T-cell (primary cell): ENCODE measurements at regions not wholly inside any gene's neighbourhood (a gene's known extent, or its start where the extent isn't known, plus 50 kb on each side); places are given as distances from the start of the nearest gene placed in this dataset.

ENCODE experiments used
- ATAC-seq, 4 experiments: fragments of 200-7000 bp in 3 of 4; fragments of 150-1000 bp in 1 of 4; cut with Tn5 transposase; replicated peaks in 1 of 4; 1 replicate in 3 of 4; 2 replicates in 1 of 4; pipeline ENCODE4 v1.10.0; 2021; ENCODE audit warnings: moderate library complexity in 3 of 4, mild to moderate bottlenecking in 2 of 4, moderate number of reproducible peaks in 1 of 4
- CTCF ChIA-PET, 2 donors: fragments of 300-600 bp; sonication (Branson Sonifier 250); formaldehyde crosslinking; loops; one replicate each; lab custom pipeline; 2022; ENCODE audit warnings: antibody characterized with exemption in 2 of 2; lab: Charles Lee
- POLR2A ChIA-PET, 2 donors: fragments of 300-600 bp; sonication (Branson Sonifier 250); formaldehyde crosslinking; loops; one replicate each; lab custom pipeline; 2022; ENCODE audit warnings: antibody characterized with exemption in 2 of 2; lab: Charles Lee
- DNase-seq, 35 experiments: peaks; one replicate each; pipeline versions ENCODE4 v3.0.0 to v3.0.0-alpha.2; 2013 to 2023
- H3K27ac ChIP-seq: one replicate; pipeline ENCODE4 v1.5.1; 2013; ENCODE audit warnings: low read length
- H3K27me3 ChIP-seq, 2 experiments: replicated peaks in 1 of 2; 1 replicate in 1 of 2; 2 replicates in 1 of 2; pipeline versions ENCODE4 v1.6.1 to v1.7.0; 2013; ENCODE audit warnings: low read length in 1 of 2, mixed read lengths in 1 of 2; ENCODE audit not compliant: control insufficient read depth in 2 of 2, insufficient read depth in 2 of 2; ENCODE audit errors: extremely low read depth in 1 of 2
- H3K36me3 ChIP-seq, 2 donors: 1 replicate in 1 of 2; 2 replicates in 1 of 2; pipeline versions ENCODE4 v1.6.1 to v1.7.0; 2013; ENCODE audit warnings: low read length in 1 of 2; ENCODE audit not compliant: control insufficient read depth in 2 of 2, insufficient read depth in 1 of 2; ENCODE audit errors: extremely low read depth in 1 of 2
- H3K4me1 ChIP-seq, 2 experiments: 1 replicate in 1 of 2; 2 replicates in 1 of 2; pipeline versions ENCODE4 v1.6.1 to v1.7.0; 2013; ENCODE audit warnings: low read length in 2 of 2, mixed read lengths in 1 of 2; ENCODE audit not compliant: insufficient read depth in 2 of 2, control insufficient read depth in 1 of 2; ENCODE audit errors: extremely low read depth in 1 of 2
- H3K4me3 ChIP-seq, 2 donors: 1 replicate in 1 of 2; 2 replicates in 1 of 2; pipeline versions ENCODE4 v1.5.1 to v1.7.0; 2013; ENCODE audit warnings: mild to moderate bottlenecking in 2 of 2, low read length in 1 of 2, moderate library complexity in 1 of 2; ENCODE audit not compliant: control insufficient read depth in 1 of 2; ENCODE audit errors: extremely low read depth in 1 of 2
- H3K9me3 ChIP-seq: 2 replicates; pipeline ENCODE4 v1.7.0; 2013
- H3K27ac Mint-ChIP-seq, 2 donors: one replicate each; pipeline ENCODE4 v1.8.0; 2020 to 2021; ENCODE audit warnings: mild to moderate bottlenecking in 2 of 2, mixed read lengths in 2 of 2
- H3K27me3 Mint-ChIP-seq, 2 donors: one replicate each; pipeline ENCODE4 v1.8.0; 2021 to 2022; ENCODE audit warnings: mixed read lengths in 2 of 2
- H3K36me3 Mint-ChIP-seq: one replicate; pipeline ENCODE4 v1.8.0; 2021; ENCODE audit warnings: mixed read lengths
- H3K4me1 Mint-ChIP-seq, 3 donors: one replicate each; pipeline ENCODE4 v1.8.0; 2020 to 2022; ENCODE audit warnings: mixed read lengths in 3 of 3, mild to moderate bottlenecking in 1 of 3
- H3K4me3 Mint-ChIP-seq, 3 donors: one replicate each; pipeline ENCODE4 v1.8.0; 2020 to 2022; ENCODE audit warnings: mild to moderate bottlenecking in 3 of 3, mixed read lengths in 3 of 3, moderate library complexity in 3 of 3
- H3K9me3 Mint-ChIP-seq, 3 donors: one replicate each; pipeline ENCODE4 v1.8.0; 2020 to 2022; ENCODE audit warnings: mixed read lengths in 3 of 3
- WGBS: methylation state at CpG from one replicate; pipeline ENCODE4 v1.1.5; 2013; ENCODE audit warnings: missing lambda C conversion rate; ENCODE audit not compliant: insufficient coverage; 5-methylcytosine and 5-hydroxymethylcytosine counted together

GRCh38 chr15:29934251-29934650 is 112.0 kb upstream of the TJP1 start:
- peaks cover 14 to 18% of the 10 kb centered on the region in 2 donors for H3K27me3 Mint-ChIP-seq
- no peak overlapping the region for H3K4me3 Mint-ChIP-seq
- H3K9me3 Mint-ChIP-seq, result no peaks in the 10 kb centered on the region
- no peaks in the 10 kb centered on the region for H3K9me3 ChIP-seq
- no peaks in the 10 kb centered on the region for H3K36me3 ChIP-seq
- WGBS, result no CpG with 5 or more reads among the region's 2 CpGs
- no peak for ATAC-seq
- ChIA-PET POLR2A (no interaction called here), CTCF (no interaction called here)
- no peaks in the 10 kb centered on the region for H3K4me1 Mint-ChIP-seq
- no peak overlapping the region for H3K4me3 ChIP-seq
- H3K27ac ChIP-seq, result no peak overlapping the region
- H3K36me3 Mint-ChIP-seq, result no peaks in the 10 kb centered on the region
- DNase-seq, result no peak
- H3K27ac Mint-ChIP-seq, result no peak overlapping the region
- peaks cover 0 to 2% of the 10 kb centered on the region in 2 experiments for H3K27me3 ChIP-seq
- H3K4me1 ChIP-seq, result no peaks in the 10 kb centered on the region

DNA sequence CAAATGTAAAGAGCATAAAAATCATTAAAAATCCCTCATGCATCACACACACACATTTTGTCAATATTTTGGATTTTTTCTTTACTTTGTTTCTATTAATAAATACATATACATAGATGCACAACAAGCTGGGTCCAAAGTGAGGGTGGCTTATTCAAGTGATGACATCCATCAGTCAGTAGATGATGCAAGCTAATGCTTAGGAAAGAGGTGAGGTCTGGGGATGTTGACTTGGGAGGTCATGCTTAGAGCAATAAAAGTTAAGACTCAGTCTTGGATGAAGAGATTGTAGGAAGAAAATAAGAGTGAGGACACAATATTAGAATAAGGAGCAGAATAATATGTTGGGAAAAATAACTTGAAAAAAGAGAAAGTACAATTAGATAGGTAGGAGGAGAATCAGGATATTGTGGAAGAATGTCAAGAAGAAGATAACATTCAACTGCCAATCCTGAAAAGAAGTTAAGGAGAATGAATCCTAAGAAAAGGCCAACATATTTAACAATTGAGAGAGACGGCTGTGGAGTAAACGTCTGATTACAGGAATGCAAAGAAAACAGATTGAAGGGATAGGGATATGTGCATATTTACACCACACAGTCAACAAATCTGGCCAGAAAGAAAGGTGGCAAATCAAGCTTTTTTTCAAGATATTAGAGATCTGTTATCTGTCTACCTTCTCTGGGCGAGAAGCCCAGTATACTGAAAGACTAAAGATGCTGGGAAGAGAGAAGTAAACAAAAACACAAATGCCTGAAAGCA is 111.0 kb upstream of the TJP1 start:
- ATAC-seq (no peak), DNase-seq (no peak)
- Mint-ChIP-seq H3K4me1 (no peaks in the 10 kb centered on the region), H3K27me3 (peaks cover 14 to 22% of the 10 kb centered on the region in 2 donors), H3K4me3 (no peak overlapping the region), H3K27ac (no peak overlapping the region), H3K36me3 (no peaks in the 10 kb centered on the region), H3K9me3 (no peaks in the 10 kb centered on the region)
- peaks cover 0 to 3% of the 10 kb centered on the region in 2 experiments for H3K27me3 ChIP-seq
- no peaks in the 10 kb centered on the region for H3K36me3 ChIP-seq
- ChIA-PET CTCF (no interaction called here), POLR2A (no interaction called here)
- H3K4me1 ChIP-seq, result no peaks in the 10 kb centered on the region
- no peaks in the 10 kb centered on the region for H3K9me3 ChIP-seq
- no CpG with 5 or more reads among the region's 3 CpGs for WGBS
- H3K4me3 ChIP-seq, result no peak overlapping the region
- no peak overlapping the region for H3K27ac ChIP-seq

DNA sequence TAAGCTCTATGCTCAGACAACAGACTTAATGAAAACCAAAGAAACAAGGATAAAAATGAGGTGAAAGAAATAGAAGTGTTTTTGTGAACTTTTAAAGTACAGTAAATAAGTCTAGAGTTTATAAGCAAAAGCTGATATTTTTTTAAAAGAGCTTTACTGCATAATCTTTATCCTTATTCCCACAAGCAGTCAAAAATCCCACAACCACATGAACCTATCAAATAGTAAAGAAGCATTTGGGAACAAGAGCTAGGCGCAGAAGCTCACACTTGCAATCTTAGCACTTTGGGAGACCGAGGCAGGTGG is 103.8 kb upstream of the TJP1 start:
- Mint-ChIP-seq H3K9me3 (no peaks in the 10 kb centered on the region), H3K4me1 (no peaks in the 10 kb centered on the region), H3K36me3 (no peaks in the 10 kb centered on the region), H3K27ac (no peak overlapping the region), H3K4me3 (no peak overlapping the region), H3K27me3 (peaks cover 16 to 47% of the 10 kb centered on the region in 2 donors)
- DNase-seq (no peak), ATAC-seq (no peak)
- no peak overlapping the region for H3K27ac ChIP-seq
- POLR2A ChIA-PET, result no interaction called here
- CTCF ChIA-PET, result interaction anchor here (0.8 to 1.3 kb wide), 6 partner anchors 12 to 180 kb away, joined by 3 to 17 read pairs (median 4); no protein-coding TSS in a partner anchor
- H3K27me3 ChIP-seq, result peaks cover 0 to 15% of the 10 kb centered on the region in 2 experiments
- no peaks in the 10 kb centered on the region for H3K9me3 ChIP-seq
- H3K36me3 ChIP-seq, result no peaks in the 10 kb centered on the region
- H3K4me1 ChIP-seq, result no peaks in the 10 kb centered on the region
- 87% methylated on average over 2 of the region's 2 CpGs for WGBS
- H3K4me3 ChIP-seq, result no peak overlapping the region

DNA sequence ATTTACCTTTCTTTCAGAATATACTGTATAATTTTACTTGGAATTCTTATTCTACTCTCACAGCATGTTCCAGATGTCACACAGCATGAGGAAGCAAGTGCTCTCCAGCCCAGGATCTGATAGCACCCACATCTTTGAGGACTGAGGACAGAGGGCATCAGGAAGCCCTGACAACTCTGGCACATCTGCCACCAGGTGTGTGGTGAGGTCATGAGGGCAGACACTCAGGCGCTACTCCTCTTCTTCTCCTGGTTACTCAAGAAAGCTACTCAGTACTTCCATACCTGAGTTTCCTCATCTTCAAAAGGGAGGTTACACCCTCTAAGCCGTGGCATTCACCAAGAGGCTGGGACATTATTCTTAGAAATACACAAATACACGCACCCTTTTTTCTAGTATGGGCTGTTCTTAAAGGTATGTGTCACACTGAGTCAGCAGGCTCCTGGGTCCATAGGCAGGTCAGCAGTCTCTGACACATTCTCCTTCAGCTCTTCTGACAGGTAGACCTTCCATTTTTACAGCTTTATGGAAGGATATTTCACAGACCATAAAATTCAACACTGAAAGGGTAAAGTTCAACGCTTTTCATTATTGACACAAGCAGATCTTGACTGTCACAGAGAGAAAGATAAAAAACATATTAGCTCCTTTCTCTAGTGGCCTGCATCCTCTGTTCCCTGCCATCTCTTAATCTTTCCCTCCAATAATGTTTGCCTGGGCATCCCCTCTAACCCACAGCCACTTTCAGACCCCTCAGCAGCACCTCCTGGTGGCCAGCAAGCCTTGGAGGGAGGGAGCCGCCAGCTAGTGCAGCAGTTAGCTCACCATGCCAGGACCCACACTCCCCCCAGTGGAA is 103.2 kb upstream of the TJP1 start:
- Mint-ChIP-seq H3K27ac (no peak overlapping the region), H3K4me1 (no peaks in the 10 kb centered on the region), H3K36me3 (no peaks in the 10 kb centered on the region), H3K27me3 (peaks cover 19 to 52% of the 10 kb centered on the region in 2 donors), H3K9me3 (no peaks in the 10 kb centered on the region), H3K4me3 (no peak overlapping the region)
- Histone ChIP-seq H3K27me3 (peaks cover 0 to 17% of the 10 kb centered on the region in 2 experiments), H3K27ac (no peak overlapping the region), H3K36me3 (no peaks in the 10 kb centered on the region), H3K4me3 (no peak overlapping the region), H3K4me1 (no peaks in the 10 kb centered on the region), H3K9me3 (no peaks in the 10 kb centered on the region)
- ATAC-seq (no peak), DNase-seq (peak in 14 of 35 experiments; percentile 1 to 32 (median 7))
- 40% methylated on average over 1 of the region's 5 CpGs for WGBS
- POLR2A ChIA-PET, result no interaction called here
- CTCF ChIA-PET, result interaction anchor here (0.5 to 1.3 kb wide), 7 partner anchors 11 to 179 kb away, joined by 3 to 17 read pairs (median 4); no protein-coding TSS in a partner anchor

DNA sequence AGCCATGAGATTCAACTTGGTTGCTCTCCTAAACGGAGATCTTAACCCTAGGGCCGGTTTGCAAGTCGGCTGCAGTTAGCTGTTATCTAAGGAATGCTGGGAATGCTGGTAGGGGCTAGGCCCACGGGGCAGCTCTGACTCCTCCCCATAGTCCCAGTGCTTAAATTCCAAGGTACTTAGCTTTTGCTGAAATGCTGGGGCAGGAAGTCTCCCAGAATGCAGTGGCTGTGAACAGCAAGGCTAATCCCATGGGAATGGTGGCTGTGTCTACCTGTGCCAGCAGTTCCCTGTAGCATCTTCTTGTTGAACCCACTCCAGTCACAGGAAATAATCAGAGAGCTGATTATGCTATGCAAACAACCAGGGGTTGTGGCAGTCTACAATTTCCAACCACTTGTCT is 102.5 kb upstream of the TJP1 start:
- no peak overlapping the region for H3K27ac Mint-ChIP-seq
- no peaks in the 10 kb centered on the region for H3K9me3 ChIP-seq
- 60% methylated on average over 3 of the region's 4 CpGs for WGBS
- no peaks in the 10 kb centered on the region for H3K4me1 Mint-ChIP-seq
- H3K4me3 Mint-ChIP-seq, result no peak overlapping the region
- H3K36me3 Mint-ChIP-seq, result no peaks in the 10 kb centered on the region
- H3K9me3 Mint-ChIP-seq, result no peaks in the 10 kb centered on the region
- H3K27me3 Mint-ChIP-seq, result peaks cover 18 to 52% of the 10 kb centered on the region in 2 donors
- ATAC-seq (no peak), DNase-seq (no peak)
- no peaks in the 10 kb centered on the region for H3K4me1 ChIP-seq
- no peak overlapping the region for H3K4me3 ChIP-seq
- no peak overlapping the region for H3K27ac ChIP-seq
- peaks cover 0 to 18% of the 10 kb centered on the region in 2 experiments for H3K27me3 ChIP-seq
- H3K36me3 ChIP-seq, result no peaks in the 10 kb centered on the region
- ChIA-PET CTCF (no interaction called here), POLR2A (no interaction called here)

- H3K36me3 ChIP-seq, result no peaks in the 10 kb centered on the region
- no peak overlapping the region for H3K4me3 ChIP-seq
- Mint-ChIP-seq H3K36me3 (no peaks in the 10 kb centered on the region), H3K27me3 (peaks cover 21 to 59% of the 10 kb centered on the region in 2 donors), H3K4me3 (no peak overlapping the region), H3K27ac (no peak overlapping the region), H3K4me1 (no peaks in the 10 kb centered on the region), H3K9me3 (no peaks in the 10 kb centered on the region)
- H3K4me1 ChIP-seq, result no peaks in the 10 kb centered on the region
- H3K9me3 ChIP-seq, result no peaks in the 10 kb centered on the region
- POLR2A ChIA-PET, result no interaction called here
- ATAC-seq (no peak), DNase-seq (no peak)
- no peak overlapping the region for H3K27ac ChIP-seq
- CTCF ChIA-PET, result no interaction called here
- H3K27me3 ChIP-seq, result peaks cover 3 to 15% of the 10 kb centered on the region in 2 experiments
These were observed 99.9 kb upstream of the TJP1 start for GRCh38 chr15:29922191-29922590.
